Stimulated activated CD4-positive, alpha-beta T cell treated with anti-CD3 and anti-CD28 coated beads, Interleukin-4, amount 100 ng/mL, for 48 hours (primary cell): ENCODE measurements at regions not wholly inside any gene's neighbourhood (a gene's known extent, or its start where the extent isn't known, plus 50 kb on each side); places are given as distances from the start of the nearest gene placed in this dataset.

ENCODE experiments used
- DNase-seq, 2 donors: peaks; one replicate each; pipeline ENCODE4 v3.0.0-alpha.2; 2020; ENCODE audit warnings: low read depth in 2 of 2

DNA sequence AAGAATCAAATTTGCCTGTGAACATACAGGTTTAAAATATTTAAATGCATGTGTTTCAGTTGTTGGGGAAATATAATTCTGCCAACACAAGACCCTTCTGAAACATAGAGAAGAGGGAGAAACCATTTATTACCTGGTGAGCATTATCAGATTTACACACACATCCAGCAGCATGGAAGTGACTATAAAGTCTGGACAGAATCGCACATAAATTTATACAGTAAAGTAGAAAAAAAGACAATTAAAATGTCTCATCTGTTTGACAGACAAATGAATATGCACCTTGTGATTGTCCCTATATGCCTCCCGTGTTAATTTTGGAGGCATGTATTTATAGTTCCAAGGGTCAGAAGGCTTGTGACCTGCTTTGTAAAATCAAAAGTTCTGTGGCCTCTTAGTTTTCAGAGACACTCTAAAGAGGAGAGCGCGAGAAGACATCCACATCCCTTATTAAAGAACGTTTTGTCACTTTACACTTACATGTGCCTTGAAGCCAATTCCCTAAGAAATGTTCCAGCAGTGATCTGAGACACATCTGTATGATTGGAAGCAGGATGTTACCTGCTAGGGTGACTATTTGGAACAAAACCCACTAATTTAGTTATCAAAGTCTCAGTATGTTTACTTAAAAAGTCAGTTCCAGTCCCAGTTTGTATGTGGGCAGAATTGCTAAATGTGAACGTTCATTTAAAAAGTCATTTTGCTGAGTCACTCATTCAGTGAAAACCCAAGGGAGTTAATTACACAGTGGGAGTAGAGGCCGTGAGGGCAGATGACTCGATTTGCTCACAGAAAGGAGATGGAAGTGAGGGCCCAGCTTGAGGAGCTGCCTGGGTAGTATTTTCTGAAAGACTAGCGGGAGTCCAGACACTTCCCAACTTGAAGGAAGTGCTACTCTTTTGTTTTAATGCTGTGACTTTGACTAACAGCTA lies 527.6 kb upstream of the MEX3C start:
- DNase-seq: no peak

DNA sequence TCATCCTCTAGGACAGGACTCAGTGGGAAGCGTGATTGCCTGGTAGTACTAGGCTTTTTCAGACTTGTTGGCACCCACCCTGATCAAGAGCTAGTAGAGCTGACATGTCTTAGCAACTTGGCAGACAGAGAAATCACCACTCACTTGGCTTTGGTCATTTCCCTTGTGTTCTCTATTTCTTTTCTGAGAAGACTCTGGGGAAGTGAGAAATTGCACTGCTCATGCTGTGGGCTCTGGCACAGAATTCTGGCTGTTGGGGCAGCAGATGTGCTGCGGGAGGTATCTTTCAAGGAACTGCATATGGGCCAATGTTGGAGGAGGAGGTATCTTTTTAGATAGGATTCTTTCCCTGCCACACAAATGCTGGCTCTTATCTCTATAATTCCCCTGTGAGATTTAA lies 529.1 kb upstream of the MEX3C start:
- DNase-seq: no peak

DNA sequence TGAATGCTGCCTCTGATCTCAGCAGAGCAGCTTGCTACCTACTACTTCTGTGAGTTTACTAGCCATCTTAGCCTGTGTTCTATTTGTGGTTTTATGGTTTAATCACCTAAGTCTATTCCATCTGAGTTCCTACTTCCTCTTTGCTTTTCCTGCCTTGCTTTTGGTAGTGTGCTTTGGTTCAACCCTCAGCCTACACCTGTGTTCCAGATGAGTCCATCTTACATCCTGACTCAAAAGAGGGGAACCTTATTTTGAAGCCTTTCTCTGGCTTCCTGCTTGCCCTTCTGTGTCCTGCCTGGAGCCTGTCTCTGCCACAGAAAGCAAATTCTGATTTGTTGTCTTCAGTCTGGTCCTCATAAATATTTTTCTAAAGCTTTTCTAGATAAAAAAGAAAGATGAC lies 530.3 kb upstream of the MEX3C start:
- DNase-seq: no peak

DNA sequence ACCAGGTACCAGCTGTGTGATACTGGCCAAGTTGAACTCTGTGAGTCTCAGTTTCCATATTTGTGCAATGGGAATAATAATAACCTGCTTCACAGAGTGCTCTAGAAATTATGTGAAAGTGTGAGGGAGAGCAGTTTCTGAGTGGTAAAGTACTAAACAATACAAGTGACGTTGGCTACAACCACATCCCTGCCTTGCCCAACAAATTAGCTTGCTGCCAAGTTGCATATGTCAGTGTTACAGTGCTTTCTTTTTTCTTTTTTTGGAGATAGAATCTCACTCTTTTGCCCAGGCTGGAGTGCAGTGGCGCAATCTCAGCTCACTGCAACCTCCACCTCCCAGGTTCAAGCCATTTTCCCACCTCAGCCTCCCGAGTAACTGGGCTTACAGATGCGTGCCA lies 533.6 kb upstream of the MEX3C start:
- DNase-seq: no peak

DNA sequence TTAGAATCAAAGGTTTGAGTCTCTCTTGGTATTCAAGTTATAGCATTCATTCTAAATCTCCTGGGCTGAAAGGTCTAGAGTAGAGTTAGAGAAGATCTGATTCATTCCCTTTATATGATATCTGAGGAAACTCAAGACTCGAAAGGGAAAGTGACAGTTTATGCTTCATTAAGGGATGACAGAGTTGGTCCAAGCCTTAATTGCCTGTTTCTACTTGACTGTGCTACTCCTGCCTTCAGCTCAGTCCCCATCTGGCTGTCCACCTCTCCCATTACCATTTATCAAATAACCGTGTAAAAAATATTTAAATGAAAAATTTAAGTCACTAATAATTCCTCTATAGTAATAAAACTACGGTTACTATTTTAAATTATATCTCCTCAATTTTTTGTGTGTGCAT lies 537.1 kb upstream of the MEX3C start:
- no peak for DNase-seq

DNA sequence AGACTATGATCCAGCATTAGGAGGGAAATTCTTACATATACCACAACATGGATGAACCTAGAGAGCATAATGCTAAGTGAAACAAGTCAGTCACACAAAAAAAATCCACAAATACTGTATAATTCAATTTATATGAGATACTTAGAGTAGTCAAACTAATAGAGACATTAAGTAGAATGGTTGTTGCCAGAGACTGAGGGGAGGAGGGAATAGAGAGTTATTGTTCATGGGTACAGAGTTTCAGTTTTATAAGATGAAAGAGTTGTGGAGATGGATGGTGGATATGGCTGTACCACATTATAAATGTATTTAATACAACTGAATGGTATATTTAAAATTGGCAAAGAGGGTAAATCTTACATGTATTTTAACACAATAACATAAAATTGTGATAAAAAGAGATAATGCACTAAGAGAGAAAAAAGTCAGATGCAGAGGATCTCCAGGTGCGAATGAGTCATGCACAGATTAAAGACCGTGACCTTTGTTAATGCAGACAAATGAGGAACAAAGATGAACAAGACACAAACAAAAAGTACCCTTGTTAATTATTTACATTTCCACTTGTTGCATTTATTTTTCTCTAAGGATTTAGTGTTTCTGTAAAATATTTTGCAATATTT lies 541.7 kb upstream of the MEX3C start:
- DNase-seq: no peak

DNA sequence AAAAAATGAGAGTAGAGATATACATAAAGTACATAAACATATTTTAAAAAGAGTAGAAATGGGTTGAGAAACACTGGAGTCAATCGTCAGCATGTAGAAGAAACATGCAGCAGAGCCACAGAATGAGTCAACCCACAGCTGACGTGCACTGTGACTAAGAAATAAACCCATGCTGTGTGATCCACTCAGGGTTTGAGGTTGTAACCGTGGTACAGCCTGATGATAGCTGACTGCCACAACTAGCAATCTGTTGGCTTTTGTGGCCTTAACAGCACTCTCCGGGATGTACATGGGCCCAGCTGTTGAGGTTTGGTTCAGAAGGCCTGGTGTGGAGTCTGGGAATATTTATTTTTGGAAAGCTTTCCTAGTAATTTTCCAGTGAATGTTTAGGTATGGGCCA lies 554.4 kb upstream of the MEX3C start:
- DNase-seq: no peak

DNA sequence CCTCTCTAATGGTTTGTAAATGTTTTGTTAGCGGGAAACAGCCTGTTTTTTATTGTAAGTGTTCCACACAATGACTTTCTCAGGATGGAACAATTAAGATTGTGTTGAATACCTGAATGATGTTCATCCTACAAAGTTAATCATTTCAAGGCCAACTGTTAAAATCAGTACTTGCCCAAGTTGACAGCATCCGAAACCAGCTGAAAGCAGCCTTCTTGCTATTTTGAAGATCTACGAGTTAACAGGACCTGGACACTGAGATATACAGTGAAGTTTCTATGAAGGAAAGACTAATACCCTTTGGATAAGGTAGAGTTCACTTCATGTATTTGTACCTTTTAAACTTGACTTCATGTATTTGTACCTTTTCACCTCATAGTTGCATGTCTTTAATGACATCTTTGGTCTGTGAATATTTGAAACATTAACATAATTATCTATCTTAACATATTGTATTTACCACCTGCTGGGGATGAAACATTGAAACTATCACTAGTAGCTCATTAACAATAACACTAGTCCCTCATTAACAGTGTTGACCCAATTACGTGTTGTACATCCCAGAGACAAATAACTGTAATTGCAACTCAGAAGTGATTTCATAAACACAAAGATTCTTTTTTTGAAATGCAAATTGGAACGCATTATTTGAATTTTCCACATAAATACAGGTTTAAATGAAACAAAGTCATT lies 556.0 kb upstream of the MEX3C start:
- DNase-seq: no peak

DNA sequence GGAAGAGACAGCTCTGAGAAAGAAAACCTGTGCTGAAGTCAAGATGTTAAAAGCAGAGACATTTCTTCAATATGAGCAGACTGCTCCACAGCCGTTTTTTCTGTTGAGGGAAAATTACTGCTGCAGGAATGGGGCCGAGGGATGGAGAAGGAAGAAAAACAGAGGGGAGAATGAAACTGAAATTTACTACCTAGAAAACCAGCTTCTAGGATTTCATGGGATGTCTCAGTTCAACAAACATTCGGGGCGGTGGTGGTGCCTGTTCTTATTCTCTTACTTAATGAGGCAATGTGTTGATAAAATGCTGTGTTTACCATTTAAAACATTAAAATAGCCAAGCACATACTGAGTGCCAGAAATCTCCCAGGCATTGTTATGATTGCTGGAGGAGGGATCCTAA lies 557.1 kb upstream of the MEX3C start:
- no peak for DNase-seq

DNA sequence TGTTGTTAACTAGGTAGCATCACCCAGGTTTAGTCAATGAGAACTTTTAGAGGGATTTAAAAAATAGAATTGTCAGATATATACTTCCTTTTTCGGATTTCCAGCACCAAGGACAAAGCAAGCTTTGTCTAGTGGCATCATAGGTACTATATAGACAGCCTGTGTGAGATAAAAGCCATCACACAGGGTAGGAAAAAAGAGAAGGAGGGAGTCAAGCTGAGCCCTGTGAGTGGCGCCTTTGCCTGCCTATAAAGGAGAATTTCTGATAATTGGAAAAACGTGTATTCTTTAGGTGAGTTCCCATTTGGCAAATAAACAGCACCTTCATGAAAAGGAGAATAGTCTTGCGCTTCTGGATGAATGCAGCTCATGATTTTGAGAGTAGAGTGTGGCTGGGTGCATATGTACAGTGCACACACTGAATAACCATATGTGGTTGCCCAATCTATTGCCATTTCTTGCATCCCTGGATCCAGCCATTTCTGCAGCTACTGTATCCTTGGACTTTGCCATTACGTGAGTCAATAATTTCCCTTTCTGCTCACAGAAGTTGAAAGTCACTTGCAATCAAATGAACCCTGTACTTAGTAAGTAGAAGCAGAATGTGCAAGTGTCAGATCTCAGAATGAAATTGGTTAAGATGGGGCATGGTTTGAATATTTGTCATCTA lies 559.9 kb upstream of the MEX3C start:
- no peak for DNase-seq

DNA sequence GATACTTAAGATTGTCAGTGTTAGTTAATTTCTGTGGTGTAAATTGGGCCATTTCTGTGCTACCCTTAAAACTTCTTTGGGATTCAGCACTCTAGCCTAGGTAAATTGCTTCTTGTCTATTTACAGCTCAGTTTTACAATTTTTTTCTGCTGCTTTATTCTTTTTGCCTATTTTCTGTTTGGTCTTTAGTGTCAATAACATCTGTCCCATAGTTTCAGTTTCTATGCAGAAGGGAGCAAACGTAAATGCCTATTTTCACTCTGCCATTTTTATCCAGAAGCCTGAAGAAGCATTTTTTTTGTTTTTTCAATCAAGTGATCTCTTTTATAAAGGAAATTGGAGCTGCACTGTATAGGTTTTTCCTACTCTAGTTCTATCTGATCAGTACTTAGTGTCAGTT lies 564.9 kb upstream of the MEX3C start:
- DNase-seq: no peak

DNA sequence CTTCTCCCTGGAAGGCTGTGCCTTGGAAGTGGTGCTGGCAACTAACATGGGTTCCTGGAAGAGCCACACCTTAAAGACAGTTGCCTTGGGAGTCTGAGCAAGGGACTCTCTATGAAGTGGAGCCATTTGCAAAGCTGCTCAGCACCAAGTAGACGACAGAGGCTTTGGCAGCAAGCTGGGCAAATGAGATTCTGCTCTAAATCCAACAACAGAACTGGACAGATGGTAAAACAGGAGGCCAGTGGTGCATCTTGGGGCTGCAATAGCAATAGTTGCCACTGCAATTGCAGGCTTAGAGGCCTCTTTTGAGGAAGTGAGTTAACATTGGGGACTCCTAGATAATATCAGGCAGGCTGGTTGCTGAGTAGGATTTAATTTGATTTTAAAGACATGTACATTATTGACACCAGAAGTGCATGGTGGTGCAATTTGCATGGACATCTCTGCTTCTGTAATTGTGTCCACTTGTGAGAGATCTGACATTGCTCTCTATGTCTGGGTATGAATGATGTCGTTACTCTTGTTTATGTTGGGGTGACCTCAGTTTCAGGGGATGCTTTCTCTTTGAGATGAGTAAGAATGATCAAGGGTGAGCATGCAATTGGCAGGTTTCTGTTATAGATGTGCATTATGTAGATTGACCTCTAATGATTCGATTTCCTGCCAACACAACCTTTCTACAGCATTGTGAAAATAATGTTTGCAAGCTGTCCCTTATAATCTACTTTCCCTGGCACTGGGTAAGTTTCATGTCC lies 568.3 kb upstream of the MEX3C start:
- no peak for DNase-seq

DNA sequence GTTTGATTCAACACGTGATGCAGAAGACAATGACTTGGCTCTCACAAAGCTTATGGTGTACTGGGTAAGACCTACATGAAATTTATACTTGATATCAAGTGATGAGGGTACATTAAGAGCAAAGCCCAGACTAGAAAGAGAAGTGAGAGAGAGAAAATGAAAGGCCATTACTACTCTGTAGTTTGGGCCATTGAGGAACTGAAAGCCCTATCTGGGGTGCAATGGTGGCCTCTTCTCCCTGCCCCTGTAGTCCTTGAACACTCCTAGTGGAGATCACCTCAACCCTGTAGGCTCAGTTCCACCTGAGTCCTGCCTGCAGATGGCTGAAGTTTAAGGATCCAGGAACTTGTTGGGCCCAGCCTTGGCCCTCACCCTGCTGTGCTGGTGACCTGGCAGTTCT lies 569.8 kb upstream of the MEX3C start:
- DNase-seq: no peak

DNA sequence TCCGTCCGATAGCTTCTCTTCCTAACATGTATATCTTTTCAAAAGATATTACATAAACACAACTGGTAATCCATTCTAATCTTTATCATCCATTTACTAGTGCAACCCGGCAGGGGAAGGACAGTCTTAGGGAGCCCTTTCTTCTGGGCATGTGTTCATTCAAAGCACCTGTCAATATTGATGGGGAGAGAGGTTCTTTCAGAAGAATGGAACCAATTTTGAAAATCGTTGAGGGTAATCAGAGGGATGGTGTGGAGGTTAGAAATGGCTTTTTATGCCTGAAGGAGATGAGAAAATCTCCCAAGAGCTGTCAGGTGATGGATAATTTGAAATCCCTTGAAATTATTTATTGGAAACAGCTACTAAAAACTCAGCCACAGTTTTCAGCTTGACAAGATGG lies 561.9 kb upstream of the DCC start:
- no peak for DNase-seq

DNA sequence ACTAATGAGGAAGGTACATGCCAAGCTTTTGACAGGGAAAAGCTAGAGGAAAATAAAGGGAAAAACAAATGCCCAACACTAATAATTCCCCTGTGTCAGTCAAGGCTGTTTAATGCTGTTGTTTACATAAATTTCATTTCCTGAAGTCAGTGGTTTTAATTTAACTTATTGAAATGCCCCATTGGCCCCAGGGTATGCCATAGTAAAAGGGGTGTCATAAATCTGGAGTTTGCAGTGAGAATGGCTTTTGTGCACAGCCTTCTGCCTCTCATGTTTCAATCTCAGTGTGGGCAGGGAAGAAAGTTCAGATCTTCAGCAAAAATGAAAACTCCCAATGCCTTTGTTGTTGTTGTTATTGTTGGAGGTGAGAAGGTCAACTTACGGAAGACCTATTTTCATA lies 550.1 kb upstream of the DCC start:
- no peak for DNase-seq

DNA sequence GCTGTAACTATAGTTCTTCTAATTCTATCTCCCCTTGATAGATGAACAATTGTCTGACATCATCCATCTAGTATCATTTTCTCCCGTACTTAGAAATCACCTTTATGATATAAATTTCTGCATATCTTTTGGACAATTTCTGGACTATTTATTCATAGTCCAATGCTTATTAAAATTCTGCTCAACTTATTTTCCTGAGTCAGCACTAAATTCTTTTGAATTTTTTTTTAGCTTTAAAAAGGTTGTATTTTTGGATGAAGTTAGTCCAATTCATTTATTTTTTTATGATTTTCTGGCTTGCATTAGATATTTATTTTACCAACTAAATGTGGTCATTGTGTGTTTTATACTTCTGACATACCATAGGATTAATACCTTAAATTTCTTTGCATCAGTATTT lies 538.5 kb upstream of the DCC start:
- no peak for DNase-seq

DNA sequence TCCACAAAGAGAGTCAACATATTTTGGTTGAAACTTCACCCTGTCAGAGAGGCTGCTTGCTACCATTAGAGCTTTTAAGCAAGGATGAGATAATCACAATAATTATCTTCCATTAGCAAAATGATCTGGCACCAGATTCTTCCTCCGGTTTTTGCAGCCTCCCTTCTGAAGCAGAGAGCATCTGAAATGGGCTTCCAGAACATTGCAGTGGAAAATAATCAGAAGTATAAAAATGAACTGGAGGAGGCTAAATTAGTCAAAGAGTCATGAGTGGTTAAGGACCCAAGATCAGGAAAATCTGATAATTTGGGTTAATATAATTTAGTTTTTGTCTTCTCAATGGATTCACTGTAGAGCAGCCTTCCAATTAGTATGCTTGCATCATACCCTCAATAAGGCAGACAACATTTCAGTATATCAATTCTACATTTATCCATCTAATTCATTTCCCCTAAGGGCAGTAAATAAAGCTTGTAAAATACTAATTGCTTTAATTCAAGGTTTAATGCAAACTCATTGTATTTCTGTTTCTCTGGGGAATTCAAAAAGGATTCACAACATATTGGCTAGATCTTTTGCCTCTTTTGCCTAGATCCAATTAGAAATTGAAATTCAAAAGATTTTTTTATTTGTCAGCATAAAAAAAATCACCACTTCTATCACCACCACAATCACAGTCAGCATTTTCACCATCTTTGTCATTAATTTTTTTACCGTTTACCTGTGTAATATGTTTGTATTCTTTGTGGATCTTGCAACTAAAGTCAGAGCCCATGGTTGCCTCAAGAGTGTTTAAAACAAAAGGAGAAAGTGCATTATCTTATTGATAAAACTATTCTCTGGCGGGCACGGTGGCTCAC lies 537.2 kb upstream of the DCC start:
- no peak for DNase-seq

DNA sequence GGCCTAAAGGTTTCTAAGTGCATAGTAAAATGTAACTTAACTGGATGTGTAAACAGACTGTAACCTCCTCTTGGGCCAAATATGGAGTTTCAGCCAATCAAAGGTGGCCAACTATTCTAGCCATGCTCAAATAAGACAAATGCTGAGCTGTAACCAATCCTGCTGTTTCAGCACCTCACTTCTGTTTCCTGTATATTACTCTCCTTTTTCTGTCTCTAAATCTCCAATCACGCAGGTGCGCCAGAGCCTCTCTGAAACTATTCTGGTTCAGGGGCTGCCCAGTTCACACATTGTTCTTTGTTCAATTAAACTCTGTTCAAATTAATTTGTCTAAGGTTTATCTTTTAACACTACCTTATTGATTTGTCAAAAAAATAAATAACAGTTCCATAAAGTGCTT lies 532.7 kb upstream of the DCC start:
- DNase-seq: no peak

DNA sequence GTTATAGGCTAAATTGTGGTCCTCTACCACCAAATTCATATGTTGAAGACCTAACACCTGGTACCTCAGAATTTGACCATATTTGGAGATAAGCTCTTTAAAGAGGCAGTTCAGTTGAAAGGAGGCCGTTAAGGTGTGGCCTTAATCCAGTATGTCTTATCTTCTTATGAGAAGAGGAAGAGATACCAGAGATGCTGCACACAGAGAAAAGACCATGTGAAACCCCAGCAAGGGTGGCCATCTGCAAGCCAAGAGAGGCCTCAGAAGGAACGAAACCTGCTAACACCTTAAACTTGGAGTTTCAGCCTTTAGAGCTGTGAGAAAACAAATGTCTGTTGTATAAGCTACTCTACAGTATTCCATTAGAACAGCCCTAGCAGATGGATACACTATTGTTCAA lies 528.1 kb upstream of the DCC start:
- no peak for DNase-seq

DNA sequence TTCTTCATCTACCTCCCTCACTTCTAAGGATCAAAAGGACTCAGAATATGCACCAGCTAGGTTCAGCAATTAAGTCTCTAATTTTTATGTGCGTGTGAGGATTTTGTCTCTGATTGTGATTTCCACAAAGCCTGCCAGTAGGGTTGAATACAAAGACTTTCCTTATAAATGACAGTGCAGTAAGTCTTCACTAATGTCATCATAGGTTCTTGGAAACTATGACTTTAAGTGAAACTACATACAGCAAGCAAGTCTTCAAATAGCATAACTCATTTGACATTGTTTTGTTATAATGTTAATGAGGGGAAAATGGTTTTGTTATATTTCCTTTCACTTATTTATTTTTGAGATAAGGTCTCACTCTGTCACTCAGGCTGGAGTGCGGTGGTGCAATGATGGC lies 526.3 kb upstream of the DCC start:
- no peak for DNase-seq

DNA sequence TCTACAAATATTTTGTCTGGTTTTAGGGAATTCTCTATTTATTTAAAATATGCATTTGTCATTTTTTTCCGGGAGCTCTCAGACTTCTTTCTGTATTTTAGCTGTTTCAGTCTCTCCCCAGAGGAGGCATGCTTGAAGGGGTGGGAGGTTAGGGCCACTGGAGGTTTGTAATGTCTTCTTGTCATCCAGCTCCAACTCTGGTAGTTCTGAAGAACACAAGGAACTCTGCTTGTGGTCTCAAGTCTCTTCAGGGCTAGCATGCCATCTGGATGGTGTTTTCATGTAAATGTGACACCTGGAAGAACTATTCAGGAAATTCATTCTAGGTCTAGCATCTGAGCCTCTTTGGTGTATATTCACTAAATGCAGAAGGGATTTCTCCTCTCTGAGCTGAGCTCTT lies 518.4 kb upstream of the DCC start:
- DNase-seq: no peak
